ENCODE measurements at regions not wholly inside any gene's neighbourhood (a gene's known extent, or its start where the extent isn't known, plus 50 kb on each side); places are given as distances from the start of the nearest gene placed in this dataset.

- POLR2A ChIA-PET = no interaction called here
Observed at GRCh38 chr13:40466272-40466671, 200.2 kb downstream of the FOXO1 start.

GRCh38 chr13:40468227-40468838, 198.1 kb downstream of the FOXO1 start:
- no peaks in the 10 kb centered on the region for H3K36me3 ChIP-seq (ENCODE audit: control insufficient read depth in 2 of 2, insufficient read depth in 1 of 2, low read length in 2 of 2)
- no peaks in the 10 kb centered on the region for H3K9me3 ChIP-seq (ENCODE audit: control insufficient read depth, insufficient read depth, low read depth, low read length)
- CTCF ChIA-PET = no interaction called here
- no peak for TF ChIP-seq ZNF610 (tag by site-specific recombination; IDR thresholded peaks at IDR 0.05; ENCODE audit: borderline replicate concordance)
- TF ChIP-seq FEZF1 (tag by site-specific recombination; IDR thresholded peaks at IDR 0.05) = no peak
- peak; percentile 98 for TF ChIP-seq ZBTB17 (tag by site-specific recombination; IDR thresholded peaks at IDR 0.05)
- TF ChIP-seq ZNF366 (tag by site-specific recombination; conservative IDR thresholded peaks at IDR 0.05) = peak; percentile 98
- no peak for TF ChIP-seq ZNF157 (tag by site-specific recombination; IDR thresholded peaks at IDR 0.05)
- no peak overlapping the region for H3K27ac ChIP-seq (ENCODE audit: extremely low read depth, low read depth, low read length)
- POLR2A ChIA-PET = no interaction called here
- H3K4me1 ChIP-seq (ENCODE audit: control insufficient read depth, insufficient read depth, low read length) = no peaks in the 10 kb centered on the region
- H3K4me3 ChIP-seq (ENCODE audit: low read depth, low read length) = no peak overlapping the region

More at GRCh38 chr13:40466272-40466671, 200.2 kb downstream of the FOXO1 start:
- TF ChIP-seq ZNF76 (tag by site-specific recombination; IDR thresholded peaks at IDR 0.05; ENCODE audit: borderline replicate concordance, low read depth) (no peak), ZNF558 (tag by site-specific recombination; IDR thresholded peaks at IDR 0.05) (no peak), ZBTB48 (tag by site-specific recombination; IDR thresholded peaks at IDR 0.05) (no peak), ZNF585B (tag by site-specific recombination; IDR thresholded peaks at IDR 0.05) (no peak), ZNF561 (tag by site-specific recombination; IDR thresholded peaks at IDR 0.05; ENCODE audit: borderline replicate concordance) (no peak), ZNF426 (tag by site-specific recombination; IDR thresholded peaks at IDR 0.05) (no peak), ZNF292 (tag by site-specific recombination; IDR thresholded peaks at IDR 0.05; ENCODE audit: borderline replicate concordance, low read depth) (no peak), ZNF211 (tag by site-specific recombination; IDR thresholded peaks at IDR 0.05; ENCODE audit: low read depth) (no peak), OSR2 (tag by site-specific recombination; IDR thresholded peaks at IDR 0.05) (no peak)
- H3K4me1 ChIP-seq (ENCODE audit: control insufficient read depth, insufficient read depth, low read length) = no peaks in the 10 kb centered on the region
- no peaks in the 10 kb centered on the region for H3K36me3 ChIP-seq (ENCODE audit: control insufficient read depth in 2 of 2, insufficient read depth in 1 of 2, low read length in 2 of 2)
- no peak overlapping the region for H3K4me3 ChIP-seq (ENCODE audit: low read depth, low read length)
- H3K9me3 ChIP-seq (ENCODE audit: control insufficient read depth, insufficient read depth, low read depth, low read length) = no peaks in the 10 kb centered on the region
- CTCF ChIA-PET = no interaction called here
- no peak overlapping the region for H3K27ac ChIP-seq (ENCODE audit: extremely low read depth, low read depth, low read length)

- ChIA-PET CTCF (no interaction called here), POLR2A (no interaction called here)
- TF ChIP-seq ZFHX2 (tag by site-specific recombination; conservative IDR thresholded peaks at IDR 0.05) (peak; percentile 67), GLIS1 (tag by site-specific recombination; IDR thresholded peaks at IDR 0.05) (0 out of 2 replicates have a peak, but pooled peaks have one; percentile 39), ZIC2 (tag by site-specific recombination; IDR thresholded peaks at IDR 0.05) (peak; percentile 55), ZNF341 (tag by site-specific recombination; IDR thresholded peaks at IDR 0.05; ENCODE audit: low read depth) (0 out of 2 replicates have a peak, but pooled peaks have one; percentile 27), MYNN (tag by site-specific recombination; IDR thresholded peaks at IDR 0.05; ENCODE audit: borderline replicate concordance) (no peak), EGR2 (tag by site-specific recombination; IDR thresholded peaks at IDR 0.05; ENCODE audit: low read depth) (peak; percentile 79), ZNF239 (tag by site-specific recombination; IDR thresholded peaks at IDR 0.05) (no peak), ZSCAN4 (tag by site-specific recombination; IDR thresholded peaks at IDR 0.05) (peak; percentile 45; the same call in 1 of the 2 replicates), ZNF837 (tag by site-specific recombination; IDR thresholded peaks at IDR 0.05) (no peak)
- H3K4me1 ChIP-seq (ENCODE audit: control insufficient read depth, insufficient read depth, low read length) = no peaks in the 10 kb centered on the region
- H3K27ac ChIP-seq (ENCODE audit: extremely low read depth, low read depth, low read length) = no peak overlapping the region
- H3K4me3 ChIP-seq (ENCODE audit: low read depth, low read length) = no peak overlapping the region
- no peaks in the 10 kb centered on the region for H3K9me3 ChIP-seq (ENCODE audit: control insufficient read depth, insufficient read depth, low read depth, low read length)
- H3K36me3 ChIP-seq (ENCODE audit: control insufficient read depth in 2 of 2, insufficient read depth in 1 of 2, low read length in 2 of 2) = no peaks in the 10 kb centered on the region
Observed at GRCh38 chr13:40469581-40470310, 196.7 kb downstream of the FOXO1 start.
